Central memory CD8-positive, alpha-beta T cell (primary cell): ENCODE measurements at regions not wholly inside any gene's neighbourhood (a gene's known extent, or its start where the extent isn't known, plus 50 kb on each side); places are given as distances from the start of the nearest gene placed in this dataset.

ENCODE experiments used
- ATAC-seq: fragments of 150-1000 bp; cut with Tn5 transposase; replicated peaks from 2 replicates; pipeline ENCODE4 v1.10.0; 2022; ENCODE audit warnings: mild to moderate bottlenecking, moderate FRiP score, moderate number of reproducible peaks; ENCODE audit not compliant: poor library complexity, severe bottlenecking; ENCODE audit errors: extremely low read depth
- DNase-seq, 2 donors: peaks; one replicate each; pipeline ENCODE4 v3.0.0; 2021; ENCODE audit warnings: low spot score in 2 of 2
- H3K27ac Mint-ChIP-seq: one replicate; pipeline ENCODE4 v1.8.0; 2022; ENCODE audit warnings: low read depth, mild to moderate bottlenecking, moderate library complexity, mixed read lengths
- H3K27me3 Mint-ChIP-seq: one replicate; pipeline ENCODE4 v1.8.0; 2022; ENCODE audit warnings: mixed read lengths
- H3K36me3 Mint-ChIP-seq: one replicate; pipeline ENCODE4 v1.8.0; 2022; ENCODE audit warnings: mild to moderate bottlenecking, moderate library complexity, mixed read lengths; ENCODE audit not compliant: insufficient read depth
- H3K4me1 Mint-ChIP-seq: one replicate; pipeline ENCODE4 v1.8.0; 2022; ENCODE audit warnings: mixed read lengths
- H3K4me3 Mint-ChIP-seq: one replicate; pipeline ENCODE4 v1.8.0; 2022; ENCODE audit warnings: mild to moderate bottlenecking, moderate library complexity, mixed read lengths
- H3K9me3 Mint-ChIP-seq: one replicate; pipeline ENCODE4 v1.8.0; 2022; ENCODE audit warnings: mixed read lengths

GRCh38 chr3:171944118-171945016, 95.0 kb upstream of the FNDC3B start:
- H3K27me3 Mint-ChIP-seq = peaks cover 21% of the 10 kb centered on the region
- no peaks in the 10 kb centered on the region for H3K36me3 Mint-ChIP-seq
- no peak for DNase-seq
- no peak overlapping the region for H3K4me3 Mint-ChIP-seq
- H3K9me3 Mint-ChIP-seq = no peaks in the 10 kb centered on the region
- peaks cover 5% of the 10 kb centered on the region for H3K4me1 Mint-ChIP-seq
- no peak for ATAC-seq
- H3K27ac Mint-ChIP-seq = no peak overlapping the region

- no peak for DNase-seq
- Mint-ChIP-seq H3K4me1 (peaks cover 5% of the 10 kb centered on the region), H3K4me3 (no peak overlapping the region), H3K9me3 (no peaks in the 10 kb centered on the region), H3K27ac (no peak overlapping the region), H3K36me3 (no peaks in the 10 kb centered on the region), H3K27me3 (peaks cover 33% of the 10 kb centered on the region)
- no peak for ATAC-seq
Observed at GRCh38 chr3:171948674-171949073, 90.7 kb upstream of the FNDC3B start.

- Mint-ChIP-seq H3K27ac (no peak overlapping the region), H3K9me3 (no peaks in the 10 kb centered on the region), H3K4me3 (no peak overlapping the region), H3K4me1 (no peaks in the 10 kb centered on the region), H3K27me3 (peaks cover 40% of the 10 kb centered on the region), H3K36me3 (no peaks in the 10 kb centered on the region)
- DNase-seq (no peak), ATAC-seq (no peak)
Observed at GRCh38 chr3:171949554-171949953, 89.8 kb upstream of the FNDC3B start.

GRCh38 chr3:171950373-171950772, 89.0 kb upstream of the FNDC3B start:
- no peak overlapping the region for H3K4me3 Mint-ChIP-seq
- H3K4me1 Mint-ChIP-seq = no peaks in the 10 kb centered on the region
- peaks cover 40% of the 10 kb centered on the region for H3K27me3 Mint-ChIP-seq
- ATAC-seq = no peak
- H3K9me3 Mint-ChIP-seq = no peaks in the 10 kb centered on the region
- no peaks in the 10 kb centered on the region for H3K36me3 Mint-ChIP-seq
- H3K27ac Mint-ChIP-seq = no peak overlapping the region
- DNase-seq = no peak

GRCh38 chr3:171951597-171951996, 87.8 kb upstream of the FNDC3B start:
- ATAC-seq (no peak), DNase-seq (no peak)
- Mint-ChIP-seq H3K27ac (no peak overlapping the region), H3K36me3 (no peaks in the 10 kb centered on the region), H3K9me3 (no peaks in the 10 kb centered on the region), H3K4me3 (no peak overlapping the region), H3K4me1 (no peaks in the 10 kb centered on the region), H3K27me3 (peaks cover 38% of the 10 kb centered on the region)

GRCh38 chr3:171953301-171954022, 85.9 kb upstream of the FNDC3B start:
- no peak overlapping the region for H3K4me3 Mint-ChIP-seq
- DNase-seq = no peak
- ATAC-seq = no peak
- no peaks in the 10 kb centered on the region for H3K4me1 Mint-ChIP-seq
- H3K36me3 Mint-ChIP-seq = no peaks in the 10 kb centered on the region
- peaks cover 24% of the 10 kb centered on the region for H3K27me3 Mint-ChIP-seq
- no peaks in the 10 kb centered on the region for H3K9me3 Mint-ChIP-seq
- no peak overlapping the region for H3K27ac Mint-ChIP-seq

- DNase-seq (no peak), ATAC-seq (no peak)
- H3K27ac Mint-ChIP-seq = no peak overlapping the region
- no peaks in the 10 kb centered on the region for H3K9me3 Mint-ChIP-seq
- no peaks in the 10 kb centered on the region for H3K36me3 Mint-ChIP-seq
- H3K4me1 Mint-ChIP-seq = no peaks in the 10 kb centered on the region
- no peak overlapping the region for H3K4me3 Mint-ChIP-seq
- peaks cover 37% of the 10 kb centered on the region for H3K27me3 Mint-ChIP-seq
Observed at GRCh38 chr3:171954690-171955383, 84.5 kb upstream of the FNDC3B start.

GRCh38 chr3:171955598-171955997, 83.8 kb upstream of the FNDC3B start:
- ATAC-seq (no peak), DNase-seq (no peak)
- H3K36me3 Mint-ChIP-seq = no peaks in the 10 kb centered on the region
- H3K4me3 Mint-ChIP-seq = no peak overlapping the region
- H3K9me3 Mint-ChIP-seq = no peaks in the 10 kb centered on the region
- peaks cover 1% of the 10 kb centered on the region for H3K4me1 Mint-ChIP-seq
- peaks cover 42% of the 10 kb centered on the region for H3K27me3 Mint-ChIP-seq
- no peak overlapping the region for H3K27ac Mint-ChIP-seq

- peaks cover 5% of the 10 kb centered on the region for H3K4me1 Mint-ChIP-seq
- H3K4me3 Mint-ChIP-seq = no peak overlapping the region
- no peaks in the 10 kb centered on the region for H3K36me3 Mint-ChIP-seq
- DNase-seq (no peak), ATAC-seq (no peak)
- peaks cover 44% of the 10 kb centered on the region for H3K27me3 Mint-ChIP-seq
- no peak overlapping the region for H3K27ac Mint-ChIP-seq
- no peaks in the 10 kb centered on the region for H3K9me3 Mint-ChIP-seq
Observed at GRCh38 chr3:171956181-171956683, 83.1 kb upstream of the FNDC3B start.

GRCh38 chr3:171956705-171957104, 82.7 kb upstream of the FNDC3B start:
- Mint-ChIP-seq H3K9me3 (no peaks in the 10 kb centered on the region), H3K27ac (no peak overlapping the region), H3K4me1 (peaks cover 5% of the 10 kb centered on the region), H3K27me3 (peaks cover 49% of the 10 kb centered on the region), H3K4me3 (no peak overlapping the region), H3K36me3 (no peaks in the 10 kb centered on the region)
- no peak for DNase-seq
- no peak for ATAC-seq

- DNase-seq (no peak), ATAC-seq (no peak)
- H3K27me3 Mint-ChIP-seq = peaks cover 38% of the 10 kb centered on the region
- H3K36me3 Mint-ChIP-seq = peaks cover 2% of the 10 kb centered on the region
- H3K9me3 Mint-ChIP-seq = no peaks in the 10 kb centered on the region
- peaks cover 5% of the 10 kb centered on the region for H3K4me1 Mint-ChIP-seq
- no peak overlapping the region for H3K4me3 Mint-ChIP-seq
- H3K27ac Mint-ChIP-seq = no peak overlapping the region
Observed at GRCh38 chr3:171959532-171960089, 79.8 kb upstream of the FNDC3B start.

GRCh38 chr3:171960159-171960558, 79.2 kb upstream of the FNDC3B start:
- DNase-seq (no peak), ATAC-seq (no peak)
- H3K4me3 Mint-ChIP-seq = no peak overlapping the region

More at GRCh38 chr3:171960159-171960558, 79.2 kb upstream of the FNDC3B start:
- Mint-ChIP-seq H3K9me3 (no peaks in the 10 kb centered on the region), H3K4me1 (peaks cover 5% of the 10 kb centered on the region), H3K27me3 (peaks cover 38% of the 10 kb centered on the region), H3K36me3 (peaks cover 2% of the 10 kb centered on the region), H3K27ac (no peak overlapping the region)
